GM23338 (cell line): ENCODE measurements at regions not wholly inside any gene's neighbourhood (a gene's known extent, or its start where the extent isn't known, plus 50 kb on each side); places are given as distances from the start of the nearest gene placed in this dataset.

Experiments used
- CREB1 ChIP-seq: fragments of 250-450 bp; sonication (Bioruptor Pico); IDR thresholded peaks from 2 replicates; pipeline ENCODE4 v1.5.0; 2020; ENCODE audit warnings: low read depth, mild to moderate bottlenecking, moderate library complexity
- CTCF ChIP-seq, 2 experiments: fragments of 200-600 bp in 1 of 2; sonication (generic) in 1 of 2; conservative IDR thresholded peaks; 2 replicates each; pipeline versions ENCODE4 v1.5.1 to v1.6.1; 2016 to 2017; ENCODE audit warnings: antibody characterized with exemption in 2 of 2, low read depth in 2 of 2, mild to moderate bottlenecking in 2 of 2, moderate library complexity in 1 of 2
- ETS1 ChIP-seq: IDR thresholded peaks from 2 replicates; pipeline ENCODE4 v1.6.1; 2016; ENCODE audit warnings: antibody characterized with exemption
- EZH2 ChIP-seq: fragments of 200-600 bp; sonication (generic); IDR thresholded peaks from one replicate; pipeline ENCODE4 v1.8.0; 2017; ENCODE audit warnings: antibody characterized with exemption, mild to moderate bottlenecking, low read depth; ENCODE audit not compliant: unreplicated experiment
- EZH2phosphoT487 ChIP-seq: fragments of 200-600 bp; sonication (generic); IDR thresholded peaks from one replicate; pipeline ENCODE4 v1.8.1; 2018; ENCODE audit warnings: antibody characterized with exemption; ENCODE audit not compliant: unreplicated experiment
- JUNB ChIP-seq: IDR thresholded peaks from one replicate; pipeline ENCODE4 v1.6.1; 2016; ENCODE audit warnings: antibody characterized with exemption; ENCODE audit not compliant: unreplicated experiment
- NANOG ChIP-seq: IDR thresholded peaks from 2 replicates; pipeline ENCODE4 v1.6.1; 2016; ENCODE audit warnings: antibody characterized with exemption, borderline replicate concordance
- POLR2AphosphoS5 ChIP-seq: IDR thresholded peaks from 2 replicates; pipeline ENCODE4 v1.6.1; 2016; ENCODE audit warnings: antibody characterized with exemption, low read depth
- REST ChIP-seq: IDR thresholded peaks from one replicate; pipeline ENCODE4 v1.6.1; 2018; ENCODE audit warnings: antibody characterized with exemption; ENCODE audit not compliant: unreplicated experiment
- STAT1 ChIP-seq: IDR thresholded peaks from one replicate; pipeline ENCODE4 v1.6.1; 2016; ENCODE audit warnings: antibody characterized with exemption; ENCODE audit not compliant: unreplicated experiment
- ZNF114 ChIP-seq: fragments of 250-450 bp; sonication (Bioruptor Pico); IDR thresholded peaks from 2 replicates; pipeline ENCODE4 v1.5.0; 2020; ENCODE audit warnings: mild to moderate bottlenecking, moderate library complexity

- TF ChIP-seq EZH2 (no peak), CTCF (conservative IDR thresholded peaks at IDR 0.05; ENCODE audit: low read depth in 2 of 2) (no peak), POLR2AphosphoS5 (no peak), EZH2phosphoT487 (no peak), JUNB (no peak), CREB1 (no peak), REST (no peak), ETS1 (no peak), NANOG (no peak), ZNF114 (no peak), STAT1 (no peak)
Observed at GRCh38 chr10:3265088-3265487, 92.5 kb upstream of the PITRM1 start.
